Nephron (organoid): ENCODE measurements at regions not wholly inside any gene's neighbourhood (a gene's known extent, or its start where the extent isn't known, plus 50 kb on each side); places are given as distances from the start of the nearest gene placed in this dataset.
A peak's percentile ranks its signal among the peaks of the same experiment; 100 is the strongest.

Source experiments
- H3K27ac Mint-ChIP-seq, 3 experiments: 2 replicates each; pipeline ENCODE4 v1.8.0; 2020; ENCODE audit warnings: mixed read lengths in 3 of 3, mild to moderate bottlenecking in 2 of 3, moderate library complexity in 1 of 3
- H3K27me3 Mint-ChIP-seq: 2 replicates; pipeline ENCODE4 v1.8.0; 2021; ENCODE audit warnings: low read depth, mild to moderate bottlenecking, moderate library complexity, mixed read lengths
- H3K36me3 Mint-ChIP-seq: 2 replicates; pipeline ENCODE4 v1.8.0; 2020; ENCODE audit warnings: low read depth, mixed read lengths
- H3K4me1 Mint-ChIP-seq: 2 replicates; pipeline ENCODE4 v1.8.0; 2020; ENCODE audit warnings: mixed read lengths
- H3K4me3 Mint-ChIP-seq, 3 experiments: 2 replicates each; pipeline ENCODE4 v1.8.0; 2020; ENCODE audit warnings: mild to moderate bottlenecking in 3 of 3, mixed read lengths in 3 of 3, moderate library complexity in 2 of 3
- H3K9me3 Mint-ChIP-seq: 2 replicates; pipeline ENCODE4 v1.8.0; 2020; ENCODE audit warnings: mixed read lengths
- CTCF ChIP-seq, 3 experiments: fragments of 200-600 bp; sonication (generic); IDR thresholded peaks; one replicate each; pipeline ENCODE4 v1.5.0; 2021; ENCODE audit warnings: antibody characterized with exemption in 3 of 3; ENCODE audit not compliant: unreplicated experiment in 3 of 3

GRCh38 chr7:41367967-41368882 is 334.7 kb downstream of the INHBA start:
- H3K9me3 Mint-ChIP-seq = peaks cover 10% of the 10 kb centered on the region
- no peak for TF ChIP-seq CTCF (IDR thresholded peaks at IDR 0.05; ENCODE audit: unreplicated experiment in 3 of 3)
- no peak overlapping the region for H3K4me3 Mint-ChIP-seq
- no peaks in the 10 kb centered on the region for H3K36me3 Mint-ChIP-seq
- H3K4me1 Mint-ChIP-seq = peaks cover 8% of the 10 kb centered on the region
- peak overlapping the region in 2 of 3 experiments; percentile 26 to 68 for H3K27ac Mint-ChIP-seq
- H3K27me3 Mint-ChIP-seq = no peaks in the 10 kb centered on the region

- peaks cover 3% of the 10 kb centered on the region for H3K9me3 Mint-ChIP-seq
- H3K4me3 Mint-ChIP-seq = no peak overlapping the region
- H3K27ac Mint-ChIP-seq = no peak overlapping the region
- TF ChIP-seq CTCF (IDR thresholded peaks at IDR 0.05; ENCODE audit: unreplicated experiment in 3 of 3) = no peak
- no peaks in the 10 kb centered on the region for H3K4me1 Mint-ChIP-seq
- H3K27me3 Mint-ChIP-seq = no peaks in the 10 kb centered on the region
- H3K36me3 Mint-ChIP-seq = no peaks in the 10 kb centered on the region
Measured at GRCh38 chr7:41351091-41351490, 351.8 kb downstream of the INHBA start.

GRCh38 chr7:41346878-41347277 is 356.0 kb downstream of the INHBA start:
- Mint-ChIP-seq H3K27me3 (no peaks in the 10 kb centered on the region), H3K9me3 (peaks cover 3% of the 10 kb centered on the region), H3K4me3 (no peak overlapping the region), H3K36me3 (no peaks in the 10 kb centered on the region), H3K27ac (no peak overlapping the region), H3K4me1 (no peaks in the 10 kb centered on the region)
- TF ChIP-seq CTCF (IDR thresholded peaks at IDR 0.05; ENCODE audit: unreplicated experiment in 3 of 3) = no peak

- no peak for TF ChIP-seq CTCF (IDR thresholded peaks at IDR 0.05; ENCODE audit: unreplicated experiment in 3 of 3)
- Mint-ChIP-seq H3K27me3 (no peaks in the 10 kb centered on the region), H3K4me1 (peaks cover 17% of the 10 kb centered on the region), H3K36me3 (no peaks in the 10 kb centered on the region), H3K9me3 (peaks cover 2% of the 10 kb centered on the region), H3K4me3 (no peak overlapping the region), H3K27ac (peak overlapping the region in 1 of 3 experiments; percentile 50)
Measured at GRCh38 chr7:41339913-41340676, 362.8 kb downstream of the INHBA start.

GRCh38 chr7:41336981-41337380 is 365.9 kb downstream of the INHBA start:
- no peak for TF ChIP-seq CTCF (IDR thresholded peaks at IDR 0.05; ENCODE audit: unreplicated experiment in 3 of 3)
- Mint-ChIP-seq H3K9me3 (peaks cover 2% of the 10 kb centered on the region), H3K36me3 (no peaks in the 10 kb centered on the region), H3K27ac (peak overlapping the region in 1 of 3 experiments; percentile 62), H3K4me3 (no peak overlapping the region), H3K27me3 (peaks cover 5% of the 10 kb centered on the region), H3K4me1 (peaks cover 23% of the 10 kb centered on the region)
